Activated CD8-positive, alpha-beta memory T cell treated with anti-CD3 and anti-CD28 coated beads, Interleukin-2, amount 50 U/mL, for 1 hour (primary cell): ENCODE measurements at regions not wholly inside any gene's neighbourhood (a gene's known extent, or its start where the extent isn't known, plus 50 kb on each side); places are given as distances from the start of the nearest gene placed in this dataset.
A peak's percentile ranks its signal among the peaks of the same experiment; 100 is the strongest.
"Not testable (repeated sequence)": the region's sequence is repeated elsewhere in the genome, so short reads cannot be mapped to it uniquely, and the experiment has no call there.

ENCODE experiments used
- DNase-seq: peaks from one replicate; pipeline ENCODE4 v3.0.0-alpha.2; 2020; ENCODE audit errors: extremely low read depth

- DNase-seq, result no peak
Observed at GRCh38 chr12:114616081-114616480, 67.9 kb downstream of the TBX3 start.

- no peak for DNase-seq
Observed at GRCh38 chr12:114614040-114614439, 69.9 kb downstream of the TBX3 start.

GRCh38 chr12:114612062-114612461 is 71.9 kb downstream of the TBX3 start:
- DNase-seq, result no peak

DNA sequence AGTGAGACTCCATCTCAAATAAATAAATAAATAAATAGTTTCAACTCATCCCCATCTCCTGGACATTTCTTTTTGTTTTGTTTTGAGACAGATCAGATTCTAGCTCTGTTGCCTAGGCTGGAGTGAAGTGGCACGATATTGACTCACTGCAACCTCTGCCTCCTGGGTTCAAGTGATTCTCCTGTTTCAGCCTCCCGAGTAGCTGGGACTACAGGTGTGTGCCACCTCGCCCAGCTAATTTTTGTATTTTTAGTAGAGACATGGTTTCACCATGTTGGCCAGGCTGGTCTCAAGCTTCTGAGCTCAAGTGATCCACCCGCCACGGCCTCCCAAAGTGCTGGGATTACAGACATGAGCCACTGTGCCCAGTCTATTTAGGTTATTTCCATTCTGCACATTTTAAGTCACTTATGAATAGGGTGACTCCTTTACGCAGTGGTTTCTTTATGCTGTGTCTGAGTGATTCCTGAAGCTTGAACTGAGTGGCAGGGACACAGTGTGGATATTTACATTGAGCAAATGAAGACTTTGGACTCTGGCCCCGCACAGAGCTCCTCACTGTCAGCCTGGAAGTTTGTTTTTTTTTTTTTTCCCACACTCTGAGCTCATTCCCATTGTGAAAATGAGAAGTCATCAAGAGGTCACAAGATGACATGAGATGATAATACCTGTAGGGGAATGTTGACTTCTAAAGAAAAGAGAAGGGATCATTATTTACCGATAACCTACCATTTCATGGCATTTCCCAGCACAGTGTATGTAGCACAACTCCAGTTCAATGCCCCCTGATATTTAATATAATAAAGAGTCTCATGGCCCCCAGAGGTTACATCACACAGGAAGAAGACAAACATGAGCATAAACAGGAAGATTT is 72.6 kb downstream of the TBX3 start:
- no peak for DNase-seq

GRCh38 chr12:114608509-114608908 is 75.5 kb downstream of the TBX3 start:
- no peak for DNase-seq

GRCh38 chr12:114605918-114606317 is 78.1 kb downstream of the TBX3 start:
- DNase-seq, result no peak

DNA sequence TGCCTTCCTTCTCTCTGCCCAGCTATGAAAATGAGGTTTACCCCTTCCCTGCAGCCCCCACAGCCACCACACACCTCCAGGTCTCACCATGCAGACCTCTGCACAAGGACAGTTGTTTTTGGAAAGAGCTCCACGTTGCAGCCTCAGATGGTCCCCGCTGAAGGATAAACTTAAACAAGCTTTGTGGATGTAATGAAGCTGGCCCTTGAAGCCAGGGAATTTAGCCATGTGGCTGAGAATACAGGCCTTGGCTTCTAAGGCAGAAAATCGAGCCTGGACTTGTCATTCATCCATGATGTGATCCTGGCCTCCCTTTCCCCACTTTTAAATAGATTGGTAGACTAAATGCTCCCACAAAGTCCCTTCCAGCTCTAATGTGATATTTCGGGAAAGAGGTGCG is 79.4 kb downstream of the TBX3 start:
- DNase-seq, result no peak

GRCh38 chr12:114600584-114600983 is 83.4 kb downstream of the TBX3 start:
- DNase-seq, result not testable (repeated sequence)

DNA sequence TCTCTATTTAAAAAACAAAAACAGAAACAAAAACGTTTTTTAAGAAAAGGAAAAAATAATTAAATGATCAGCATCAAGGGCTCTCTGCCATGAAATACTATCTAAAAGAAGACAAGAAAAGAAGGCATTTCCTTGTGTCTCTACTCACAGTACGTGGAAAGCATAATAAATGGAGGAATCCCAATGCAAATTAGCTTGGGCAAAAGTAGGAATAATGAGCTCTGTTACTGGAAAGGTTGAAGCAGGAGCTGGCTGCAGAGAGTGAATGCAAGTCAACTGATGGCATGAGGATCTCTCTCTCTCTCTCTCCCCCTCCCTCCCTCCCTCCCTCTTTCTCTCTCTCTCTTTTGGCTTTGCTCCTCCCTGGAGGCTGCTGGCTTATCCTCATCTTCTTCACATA is 85.9 kb downstream of the TBX3 start:
- DNase-seq, result no peak

DNA sequence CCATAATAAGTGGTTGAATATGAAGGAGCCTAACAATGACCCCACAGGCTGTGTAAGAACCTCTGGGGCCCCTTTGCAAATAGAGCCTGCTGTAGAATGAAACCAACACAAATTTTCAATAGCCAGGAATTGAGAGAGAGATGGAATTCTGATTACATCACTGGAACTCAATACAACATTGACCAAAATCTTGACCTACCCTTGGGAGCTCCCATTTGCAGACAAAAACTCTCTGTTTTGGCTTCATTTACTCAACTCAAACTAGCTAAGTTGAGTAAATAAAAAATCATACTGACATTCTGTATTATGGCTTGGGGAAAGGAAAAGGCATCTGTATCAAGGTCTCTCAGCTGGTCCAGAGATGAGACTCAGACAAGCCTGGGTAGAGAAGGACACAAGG is 91.0 kb downstream of the TBX3 start:
- DNase-seq, result no peak

GRCh38 chr12:114588061-114588460 is 95.9 kb downstream of the TBX3 start:
- DNase-seq, result no peak

DNA sequence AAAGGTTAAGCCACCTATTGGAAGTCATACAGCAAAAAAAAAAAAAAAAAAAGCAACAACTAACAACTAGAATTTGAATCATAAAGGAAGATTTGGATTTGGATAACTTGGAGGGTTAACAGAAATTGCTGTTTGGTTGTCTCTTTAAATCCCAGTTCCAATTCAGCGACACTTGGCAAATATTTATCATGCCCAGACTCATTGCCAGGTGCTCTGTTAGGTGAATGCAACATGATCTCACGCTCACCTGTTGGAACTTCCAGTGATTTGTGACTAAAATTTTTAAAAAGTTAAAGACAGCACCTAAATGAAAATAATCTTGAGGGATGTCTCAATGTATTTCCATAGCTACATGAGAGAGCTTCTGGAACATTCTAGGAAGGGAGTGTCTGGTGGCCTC is 103.7 kb downstream of the TBX3 start:
- no peak for DNase-seq

DNA sequence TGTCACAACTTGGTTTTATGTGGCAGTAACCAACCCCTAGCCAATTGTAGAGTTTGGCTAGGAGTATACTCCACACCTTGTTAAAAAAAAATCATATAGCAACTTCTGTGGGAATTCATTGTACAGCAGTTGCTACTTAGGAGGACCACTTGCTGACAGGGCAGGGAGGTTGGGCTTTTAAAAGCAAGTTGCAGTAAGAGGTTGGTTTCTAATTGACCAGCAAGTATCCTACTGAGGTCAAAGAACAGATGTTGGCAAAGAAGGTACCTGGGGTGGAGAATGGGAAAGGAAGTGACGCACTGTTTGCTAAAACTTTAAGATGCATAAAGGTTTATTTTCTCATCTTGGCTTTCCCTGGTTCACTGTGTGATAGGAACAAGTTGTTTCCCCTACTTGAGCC is 104.6 kb downstream of the TBX3 start:
- no peak for DNase-seq

DNA sequence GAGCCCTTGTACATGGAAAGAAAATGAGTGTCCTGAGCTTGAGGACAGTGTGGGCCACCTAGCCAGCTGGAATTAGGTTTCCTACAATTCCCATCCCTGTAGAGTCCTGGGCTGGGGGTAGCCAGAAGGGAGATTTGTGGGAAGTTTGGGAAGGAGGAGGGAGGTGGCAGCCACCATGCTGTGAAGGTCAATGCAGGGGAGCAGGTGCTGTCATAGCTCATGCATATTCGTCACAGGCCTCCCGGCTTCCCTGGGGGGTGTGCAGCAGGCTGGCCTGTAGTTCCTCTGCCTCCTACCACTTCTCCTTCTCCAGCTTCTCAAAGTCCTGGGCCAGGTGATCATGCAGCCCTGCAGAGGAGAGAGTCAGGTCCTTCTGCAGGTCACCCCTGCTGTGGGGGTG is 121.3 kb downstream of the TBX3 start:
- no peak for DNase-seq

DNA sequence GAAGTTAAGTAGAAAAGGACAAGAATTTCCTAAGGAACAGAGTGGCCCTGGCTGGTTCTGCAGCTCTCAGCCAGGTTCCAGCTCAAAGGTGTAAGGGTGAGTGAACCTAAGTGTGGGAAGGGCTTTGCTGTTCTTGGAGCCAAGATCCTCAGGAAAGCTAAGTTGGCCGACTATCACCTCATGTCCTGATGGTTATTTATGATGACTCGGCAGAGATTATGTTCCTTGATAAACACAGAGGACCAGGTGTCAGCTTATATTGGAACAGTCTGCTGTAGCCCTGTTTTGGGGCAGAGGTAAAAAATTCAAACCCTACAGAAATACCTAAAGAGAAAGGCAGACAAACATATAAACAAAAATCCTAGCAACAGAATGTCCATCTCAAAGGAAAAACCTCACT is 128.5 kb downstream of the TBX3 start:
- DNase-seq, result no peak

DNA sequence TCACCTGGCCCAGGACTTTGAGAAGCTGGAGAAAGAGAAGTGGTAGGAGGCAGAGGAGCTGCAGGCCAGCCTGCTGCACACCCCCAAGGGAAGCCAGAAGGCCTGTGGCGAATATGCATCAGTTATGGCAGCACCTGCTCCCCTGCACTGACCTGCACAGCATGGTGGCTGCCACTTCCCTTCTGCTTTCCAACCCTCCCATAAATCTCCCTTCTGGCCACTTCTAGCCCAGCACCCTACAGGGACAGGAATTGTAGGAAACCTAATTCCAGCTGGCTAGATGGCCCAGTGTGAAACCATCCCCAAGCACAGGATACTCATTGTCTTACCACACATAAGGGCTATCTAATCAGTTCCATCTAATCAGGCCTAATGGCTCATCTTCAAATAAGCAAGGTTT is 136.3 kb downstream of the TBX3 start:
- no peak for DNase-seq

DNA sequence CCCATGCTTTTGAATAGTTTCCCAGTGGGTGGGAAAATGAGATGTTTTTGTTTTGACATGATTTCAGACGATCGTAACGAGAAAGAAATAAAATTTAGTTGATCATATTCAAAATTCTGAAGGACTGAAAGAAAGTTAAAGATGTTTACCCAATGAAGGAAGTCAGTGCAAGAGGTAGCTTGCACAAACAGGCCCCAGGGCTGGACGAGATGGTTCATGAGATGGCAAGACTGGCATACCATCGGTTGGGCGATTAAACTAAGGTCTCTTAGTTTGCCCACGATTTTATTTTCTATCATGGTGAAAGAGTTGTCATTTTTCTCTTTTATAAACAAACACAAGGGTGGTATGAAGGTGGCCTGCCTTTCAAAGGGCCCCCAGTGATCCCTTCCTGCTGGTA is 124.5 kb upstream of the TBX5 start:
- DNase-seq, result no peak

GRCh38 chr12:114529966-114530365 is 124.0 kb upstream of the TBX5 start:
- DNase-seq, result no peak

DNA sequence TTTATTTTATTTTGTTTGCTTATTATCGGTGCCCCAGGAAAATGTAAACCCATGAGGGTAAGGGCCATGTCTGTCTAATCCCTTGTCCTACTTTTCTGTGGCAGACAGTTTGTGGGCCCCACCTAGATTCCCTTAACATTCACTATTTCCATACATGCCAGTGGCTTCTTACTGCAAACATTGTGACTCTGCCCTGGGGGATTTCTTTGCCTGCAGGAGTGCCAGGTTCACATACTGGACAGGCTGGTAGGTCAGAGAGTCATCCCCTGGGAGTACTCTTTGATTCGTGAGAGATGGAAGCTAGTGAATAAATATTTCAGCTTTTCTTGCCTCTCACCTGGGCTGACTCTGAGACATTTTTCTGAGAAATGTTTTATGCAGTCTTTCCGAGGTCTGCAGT is 122.8 kb upstream of the TBX5 start:
- DNase-seq, result no peak

GRCh38 chr12:114521160-114521559 is 115.2 kb upstream of the TBX5 start:
- not testable (repeated sequence) for DNase-seq

DNA sequence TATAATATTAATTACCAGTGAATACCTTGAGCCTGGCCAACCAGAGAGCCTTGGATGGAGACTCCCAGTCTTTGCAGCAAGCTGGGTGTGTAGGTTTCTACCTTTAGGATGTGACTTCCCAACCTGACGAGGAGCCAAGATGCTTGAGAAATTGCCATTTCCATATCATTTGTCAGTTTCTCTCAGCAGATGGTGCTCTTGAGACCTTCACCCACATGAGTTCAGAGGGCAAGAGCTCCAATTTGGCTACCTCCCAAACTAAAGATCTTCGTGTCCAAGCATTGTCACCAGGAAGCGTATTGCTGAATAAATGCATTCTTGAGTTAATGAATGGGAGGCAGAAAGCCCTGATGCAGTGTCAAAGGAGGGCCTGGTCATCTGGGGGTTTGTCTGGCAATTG is 106.4 kb upstream of the TBX5 start:
- DNase-seq, result no peak

DNA sequence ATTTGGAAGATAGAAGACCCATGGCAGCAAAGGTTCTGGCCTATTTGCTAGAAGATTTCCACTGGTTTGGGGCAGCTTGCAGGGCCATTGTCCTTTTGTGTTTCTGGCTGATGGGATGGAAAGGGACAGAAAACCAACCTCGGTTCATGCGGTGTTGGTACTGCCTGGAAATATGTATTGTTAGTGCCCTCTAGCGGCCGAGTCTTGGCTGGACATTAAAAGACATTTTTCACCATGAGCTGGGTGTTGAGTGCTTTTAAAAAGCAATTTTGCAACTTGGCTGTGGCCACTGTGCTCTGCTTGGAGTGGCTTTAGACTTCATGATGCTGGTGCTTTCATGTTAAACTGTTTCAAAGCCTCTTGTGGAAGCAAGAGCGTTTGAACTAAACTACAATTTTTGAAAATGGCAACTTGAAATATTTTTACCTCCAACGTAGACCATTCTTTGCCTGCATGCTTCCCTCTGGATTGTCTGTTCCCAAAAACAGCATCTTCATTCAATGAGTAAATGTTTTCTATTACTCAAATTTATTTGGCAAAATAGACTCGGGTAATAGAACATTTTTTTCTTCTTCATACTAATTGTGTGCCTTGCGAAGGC is 102.7 kb upstream of the TBX5 start:
- DNase-seq, result peak; percentile 10

GRCh38 chr12:114506651-114507050 is 100.7 kb upstream of the TBX5 start:
- DNase-seq, result no peak

DNA sequence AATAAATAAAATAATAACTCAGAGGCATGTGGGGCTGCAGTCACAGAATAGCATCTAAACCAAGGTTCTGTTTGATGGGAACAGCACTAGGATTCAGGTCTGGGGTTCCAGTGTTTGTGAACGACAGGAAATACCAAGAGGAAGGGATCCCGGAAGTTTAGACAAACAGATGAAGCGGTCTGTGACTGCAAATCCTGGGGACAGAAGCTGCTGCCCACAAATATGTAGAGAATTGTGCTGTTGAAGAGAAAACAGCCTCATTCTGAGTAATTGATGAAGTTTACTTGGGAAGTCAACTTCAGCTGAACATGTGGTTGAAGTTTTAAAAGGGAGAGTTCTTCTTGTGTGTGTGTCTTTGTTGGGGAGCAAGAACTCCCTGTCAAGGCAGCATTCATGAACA is 98.4 kb upstream of the TBX5 start:
- no peak for DNase-seq
